Amniotic stem cell (primary cell): ENCODE measurements at regions not wholly inside any gene's neighbourhood (a gene's known extent, or its start where the extent isn't known, plus 50 kb on each side); places are given as distances from the start of the nearest gene placed in this dataset.

Experiments used
- DNase-seq: peaks from one replicate; lab custom pipeline; 2025; lab: John Stamatoyannopoulos, UW

GRCh38 chr13:53856573-53857195 is 828.1 kb downstream of the OLFM4 start:
- DNase-seq: no peak

GRCh38 chr13:53863520-53863919 is 834.9 kb downstream of the OLFM4 start:
- DNase-seq: no peak

DNA sequence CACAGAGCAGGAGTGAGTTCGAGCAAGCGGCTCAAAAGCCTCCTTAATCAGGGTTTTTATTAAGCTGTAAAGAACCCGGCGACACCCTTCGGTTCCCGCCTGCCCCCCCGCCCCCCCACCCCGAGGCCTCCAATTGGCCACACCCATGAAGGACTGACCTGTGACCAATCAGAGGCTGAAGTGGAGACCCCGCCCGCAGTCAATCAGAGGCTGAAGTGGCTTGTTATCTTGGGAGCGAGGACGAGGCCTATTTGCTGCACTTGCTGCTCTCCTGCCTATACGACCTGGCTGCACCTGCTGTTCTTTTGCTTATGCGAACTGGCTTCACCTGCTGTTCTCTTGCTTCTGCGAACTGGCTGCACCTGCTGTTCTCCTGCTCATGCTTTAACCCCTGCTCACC is 844.9 kb downstream of the OLFM4 start:
- no peak for DNase-seq

GRCh38 chr13:53878861-53879260 is 850.2 kb downstream of the OLFM4 start:
- DNase-seq: no peak

DNA sequence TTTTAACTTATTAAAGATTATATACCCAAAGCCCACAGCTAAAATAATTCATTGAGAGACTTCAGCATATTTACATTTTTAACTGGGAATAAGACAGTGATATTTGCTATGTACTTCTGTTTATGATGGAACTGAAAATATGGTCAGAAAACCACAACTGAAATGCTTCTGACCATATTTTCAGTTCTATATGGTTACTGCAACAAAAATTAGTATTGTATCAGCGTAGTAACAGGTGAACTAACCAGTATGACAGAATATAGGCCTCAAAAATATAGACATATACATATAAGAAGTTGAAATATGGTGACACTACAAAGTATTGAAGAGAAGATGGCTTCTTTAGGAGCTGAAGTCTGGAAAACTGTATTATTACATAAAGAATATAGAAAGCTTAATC is 857.4 kb downstream of the OLFM4 start:
- DNase-seq: no peak

DNA sequence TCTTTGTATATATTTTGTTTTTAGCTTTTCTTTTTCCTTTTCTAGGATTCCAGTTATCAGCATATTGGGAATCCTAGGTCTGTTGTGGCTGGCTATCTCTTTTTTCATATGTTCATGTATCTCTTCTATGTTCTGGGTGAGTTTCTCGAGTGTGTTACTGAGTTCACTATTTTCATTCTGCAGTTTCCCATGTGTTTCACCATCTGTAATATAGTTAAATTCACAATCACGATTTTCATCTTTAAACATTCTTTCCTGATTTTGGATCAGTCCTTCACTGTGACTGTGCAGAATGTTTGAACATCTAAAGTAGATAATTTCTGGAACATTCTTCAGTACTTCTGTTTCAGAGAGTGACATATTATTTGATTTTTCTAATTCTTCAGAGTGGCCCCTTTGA is 862.1 kb downstream of the OLFM4 start:
- DNase-seq: no peak

DNA sequence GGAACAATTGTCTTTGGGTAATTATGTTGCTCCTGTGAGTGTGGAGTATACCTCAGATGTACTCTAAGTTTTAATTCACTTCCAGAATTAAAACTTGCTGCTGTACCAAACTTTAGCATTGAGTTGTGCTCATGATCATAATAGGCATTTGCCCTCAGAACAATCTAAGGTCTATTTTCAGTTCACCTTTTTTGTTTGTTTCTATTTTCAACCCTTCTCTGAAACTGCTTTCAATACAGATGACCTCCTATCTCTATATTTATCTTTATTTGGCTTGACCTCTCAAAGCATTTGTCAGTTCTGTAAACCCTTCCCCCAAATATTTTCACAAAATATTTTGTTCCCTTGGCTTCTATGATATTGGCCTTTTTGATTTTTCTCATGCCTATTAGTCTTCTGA is 873.0 kb downstream of the OLFM4 start:
- DNase-seq: no peak

DNA sequence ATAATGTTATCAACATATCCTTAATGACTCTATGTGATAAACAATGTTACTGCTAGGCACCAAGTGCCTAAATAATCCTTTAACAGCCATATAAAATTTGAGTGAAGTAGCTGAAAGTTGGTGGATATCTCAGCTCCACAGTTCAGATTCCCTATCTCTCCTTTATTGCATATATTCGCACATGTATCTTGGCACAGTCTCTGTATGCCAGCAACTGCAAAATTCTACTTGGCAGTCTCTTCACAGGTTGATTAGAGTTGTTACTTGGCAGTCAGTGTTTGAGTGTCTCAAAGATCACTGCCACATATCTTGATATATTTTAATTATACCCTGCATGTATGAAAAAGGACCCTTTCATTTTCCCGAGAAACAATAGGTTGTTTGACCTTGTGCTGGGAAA is 879.3 kb downstream of the OLFM4 start:
- DNase-seq: no peak

DNA sequence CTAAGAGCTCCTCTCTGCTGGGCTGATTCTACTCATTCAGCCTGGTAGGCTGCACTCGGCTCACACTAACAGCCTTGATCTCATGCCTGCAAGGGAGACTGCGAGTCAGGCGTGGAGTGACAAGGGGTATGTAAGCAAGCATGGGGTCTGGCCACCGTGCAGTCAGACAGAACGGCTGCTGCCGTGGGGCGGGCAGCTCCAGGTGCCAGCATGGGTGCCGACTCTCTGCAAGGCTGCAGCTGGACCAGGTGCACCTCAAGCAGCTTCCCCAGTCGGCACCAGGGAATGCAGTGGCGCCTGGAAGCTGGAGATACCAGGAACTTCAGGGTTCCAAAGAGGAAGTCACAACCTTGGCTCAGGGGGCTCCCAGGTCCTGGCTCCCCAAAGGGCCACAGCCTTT is 892.3 kb downstream of the OLFM4 start:
- DNase-seq: no peak

- DNase-seq: no peak
Measured at GRCh38 chr13:53921473-53921872, 892.9 kb downstream of the OLFM4 start.

- no peak for DNase-seq
Measured at GRCh38 chr13:53941588-53942190, 913.1 kb downstream of the OLFM4 start.

DNA sequence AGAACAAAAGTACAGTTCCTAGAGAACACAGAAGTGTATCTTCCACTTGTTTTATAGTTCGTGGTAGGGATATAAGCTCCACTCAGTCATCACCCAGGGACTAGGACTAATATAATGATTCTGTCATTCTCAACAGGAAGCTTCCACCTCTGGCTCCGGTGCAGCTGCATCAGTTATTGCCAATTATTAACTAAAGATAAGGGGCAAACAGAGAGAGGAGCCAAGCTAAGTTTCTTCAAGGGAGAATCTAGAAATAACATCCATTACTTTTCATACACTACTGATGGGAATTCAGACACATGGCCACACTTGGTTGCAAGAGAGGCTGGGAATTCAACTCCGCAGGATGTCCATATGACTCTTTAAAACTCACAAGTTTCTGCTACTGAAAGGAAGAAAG is 917.9 kb downstream of the OLFM4 start:
- no peak for DNase-seq

DNA sequence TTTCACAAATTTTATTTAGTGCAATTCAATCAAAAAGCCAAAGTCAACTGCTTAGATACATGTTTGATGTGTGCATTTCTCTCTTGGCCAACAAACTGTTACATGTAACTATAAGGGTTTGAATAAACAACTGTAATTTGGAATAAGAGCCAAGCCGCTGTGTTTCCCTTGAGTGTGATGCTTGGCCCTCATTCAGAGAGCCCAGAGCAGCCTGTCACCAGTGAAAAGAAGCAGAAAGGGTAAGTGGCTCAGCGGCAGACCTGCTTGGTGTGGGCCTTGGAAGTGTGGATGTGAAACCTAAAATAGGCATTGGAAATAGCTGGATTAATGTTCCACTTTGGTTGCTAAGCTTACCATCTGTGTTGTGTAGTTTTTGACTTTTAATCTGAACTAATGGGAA is 924.6 kb downstream of the OLFM4 start:
- DNase-seq: no peak
